Central memory CD8-positive, alpha-beta T cell (primary cell): ENCODE measurements at regions not wholly inside any gene's neighbourhood (a gene's known extent, or its start where the extent isn't known, plus 50 kb on each side); places are given as distances from the start of the nearest gene placed in this dataset.
"Not testable (repeated sequence)": the region's sequence is repeated elsewhere in the genome, so short reads cannot be mapped to it uniquely, and the experiment has no call there.

Source experiments
- ATAC-seq: fragments of 150-1000 bp; cut with Tn5 transposase; replicated peaks from 2 replicates; pipeline ENCODE4 v1.10.0; 2022; ENCODE audit warnings: mild to moderate bottlenecking, moderate FRiP score, moderate number of reproducible peaks; ENCODE audit not compliant: poor library complexity, severe bottlenecking; ENCODE audit errors: extremely low read depth
- DNase-seq, 2 donors: peaks; one replicate each; pipeline ENCODE4 v3.0.0; 2021; ENCODE audit warnings: low spot score in 2 of 2
- H3K27ac Mint-ChIP-seq: one replicate; pipeline ENCODE4 v1.8.0; 2022; ENCODE audit warnings: low read depth, mild to moderate bottlenecking, moderate library complexity, mixed read lengths
- H3K27me3 Mint-ChIP-seq: one replicate; pipeline ENCODE4 v1.8.0; 2022; ENCODE audit warnings: mixed read lengths
- H3K36me3 Mint-ChIP-seq: one replicate; pipeline ENCODE4 v1.8.0; 2022; ENCODE audit warnings: mild to moderate bottlenecking, moderate library complexity, mixed read lengths; ENCODE audit not compliant: insufficient read depth
- H3K4me1 Mint-ChIP-seq: one replicate; pipeline ENCODE4 v1.8.0; 2022; ENCODE audit warnings: mixed read lengths
- H3K4me3 Mint-ChIP-seq: one replicate; pipeline ENCODE4 v1.8.0; 2022; ENCODE audit warnings: mild to moderate bottlenecking, moderate library complexity, mixed read lengths
- H3K9me3 Mint-ChIP-seq: one replicate; pipeline ENCODE4 v1.8.0; 2022; ENCODE audit warnings: mixed read lengths

- Mint-ChIP-seq H3K9me3 (no peaks in the 10 kb centered on the region), H3K4me1 (no peaks in the 10 kb centered on the region), H3K4me3 (no peak overlapping the region), H3K27ac (no peak overlapping the region), H3K27me3 (peaks cover 57% of the 10 kb centered on the region), H3K36me3 (no peaks in the 10 kb centered on the region)
- DNase-seq: no peak
- ATAC-seq: no peak
These were observed 99.0 kb upstream of the COPS8 start for GRCh38 chr2:236986524-236987330.

GRCh38 chr2:236988216-236988615 is 97.5 kb upstream of the COPS8 start:
- Mint-ChIP-seq H3K27me3 (peaks cover 55% of the 10 kb centered on the region), H3K4me3 (no peak overlapping the region), H3K36me3 (no peaks in the 10 kb centered on the region), H3K4me1 (no peaks in the 10 kb centered on the region), H3K9me3 (no peaks in the 10 kb centered on the region), H3K27ac (no peak overlapping the region)
- DNase-seq (no peak), ATAC-seq (no peak)

GRCh38 chr2:236988690-236989624 is 96.7 kb upstream of the COPS8 start:
- H3K27ac Mint-ChIP-seq: no peak overlapping the region
- no peak for ATAC-seq

GRCh38 chr2:236990552-236990951 is 95.1 kb upstream of the COPS8 start:
- Mint-ChIP-seq H3K4me1 (no peaks in the 10 kb centered on the region), H3K27me3 (peaks cover 71% of the 10 kb centered on the region), H3K36me3 (no peaks in the 10 kb centered on the region), H3K4me3 (no peak overlapping the region), H3K9me3 (no peaks in the 10 kb centered on the region), H3K27ac (no peak overlapping the region)
- DNase-seq (no peak), ATAC-seq (no peak)

More at GRCh38 chr2:236988690-236989624, 96.7 kb upstream of the COPS8 start:
- no peaks in the 10 kb centered on the region for H3K36me3 Mint-ChIP-seq
- H3K4me1 Mint-ChIP-seq: no peaks in the 10 kb centered on the region
- H3K9me3 Mint-ChIP-seq: no peaks in the 10 kb centered on the region
- DNase-seq: no peak
- peaks cover 58% of the 10 kb centered on the region for H3K27me3 Mint-ChIP-seq
- H3K4me3 Mint-ChIP-seq: no peak overlapping the region

- Mint-ChIP-seq H3K4me1 (no peaks in the 10 kb centered on the region), H3K4me3 (no peak overlapping the region), H3K36me3 (no peaks in the 10 kb centered on the region), H3K27me3 (peaks cover 70% of the 10 kb centered on the region), H3K9me3 (no peaks in the 10 kb centered on the region), H3K27ac (no peak overlapping the region)
- DNase-seq (no peak), ATAC-seq (no peak)
These were observed 93.8 kb upstream of the COPS8 start for GRCh38 chr2:236991874-236992273.

DNA sequence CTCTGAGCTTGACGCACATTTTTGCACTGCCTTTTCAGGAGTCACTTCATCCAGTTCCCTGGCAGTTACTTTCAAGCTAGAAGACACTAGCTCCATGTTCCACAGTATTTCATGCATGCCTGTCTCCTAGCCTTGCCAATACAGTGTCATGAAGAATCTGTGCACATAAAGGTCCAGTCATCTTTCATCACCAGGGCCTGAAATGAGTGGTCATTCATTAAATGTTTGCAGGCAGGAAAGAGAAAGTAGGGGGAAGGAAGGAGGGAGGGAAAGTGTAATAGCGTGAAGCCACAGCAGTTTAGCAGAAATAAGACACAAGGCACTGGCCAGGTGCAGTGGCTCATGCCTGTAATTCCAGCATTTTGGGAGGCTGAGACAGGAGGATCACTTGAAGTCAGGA is 92.4 kb upstream of the COPS8 start:
- Mint-ChIP-seq H3K36me3 (no peaks in the 10 kb centered on the region), H3K27me3 (peaks cover 67% of the 10 kb centered on the region), H3K27ac (no peak overlapping the region), H3K4me1 (no peaks in the 10 kb centered on the region), H3K4me3 (no peak overlapping the region), H3K9me3 (no peaks in the 10 kb centered on the region)
- DNase-seq (no peak), ATAC-seq (no peak)

DNA sequence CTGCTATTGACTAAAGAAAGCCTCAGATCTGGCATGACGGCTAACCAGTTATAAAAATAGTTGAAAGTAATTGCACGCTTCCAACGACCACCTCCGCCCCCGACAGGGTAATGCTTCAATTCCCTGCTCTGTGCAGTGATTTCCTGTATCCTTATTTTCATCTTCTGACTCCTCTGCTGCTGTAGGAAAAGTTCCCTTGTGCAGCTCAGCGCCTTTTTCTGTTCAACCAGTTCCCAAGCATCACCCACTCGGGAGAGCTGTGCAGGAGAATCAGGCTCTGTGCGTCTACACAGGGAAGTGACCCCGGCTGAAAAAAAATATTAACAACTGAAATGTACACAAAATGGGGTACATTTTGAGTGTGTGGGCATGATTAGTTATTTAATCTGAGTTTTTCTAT is 91.3 kb upstream of the COPS8 start:
- Mint-ChIP-seq H3K27ac (no peak overlapping the region), H3K36me3 (no peaks in the 10 kb centered on the region), H3K27me3 (peaks cover 67% of the 10 kb centered on the region), H3K9me3 (no peaks in the 10 kb centered on the region), H3K4me3 (no peak overlapping the region), H3K4me1 (no peaks in the 10 kb centered on the region)
- ATAC-seq (no peak), DNase-seq (no peak)

DNA sequence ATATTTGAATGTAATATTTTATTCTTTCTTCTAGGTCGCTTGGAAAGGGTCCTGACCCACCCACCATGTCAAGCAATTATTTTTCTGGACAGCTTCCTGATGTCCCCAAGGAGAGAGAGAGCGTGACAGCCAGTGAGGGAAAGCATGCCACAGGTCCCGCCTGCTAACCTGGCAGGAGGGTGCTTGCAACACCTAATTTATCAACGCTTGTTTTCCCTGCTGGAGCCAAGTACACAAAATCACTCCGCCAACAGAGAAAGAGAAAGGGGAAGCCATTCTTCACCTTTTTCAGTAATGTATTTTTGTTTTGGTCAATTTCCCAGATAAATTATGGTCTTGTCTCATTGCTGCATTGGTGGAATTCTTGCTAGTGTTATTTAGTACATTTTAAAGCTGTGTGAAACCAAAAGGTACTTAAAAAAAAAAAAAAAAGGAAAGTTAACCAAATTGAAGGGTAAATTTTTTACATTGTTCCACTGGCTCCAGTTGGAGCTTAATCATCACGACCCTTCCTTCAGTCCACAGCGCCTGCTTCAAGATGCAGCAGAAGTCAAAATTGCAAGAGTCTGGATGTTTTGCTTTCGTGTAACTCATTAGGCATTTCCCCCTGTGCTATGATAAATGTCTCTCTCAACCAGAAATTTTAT is 88.5 kb upstream of the COPS8 start:
- no peaks in the 10 kb centered on the region for H3K9me3 Mint-ChIP-seq
- no peak overlapping the region for H3K27ac Mint-ChIP-seq
- ATAC-seq: no peak
- H3K27me3 Mint-ChIP-seq: peaks cover 82% of the 10 kb centered on the region
- no peaks in the 10 kb centered on the region for H3K4me1 Mint-ChIP-seq
- no peaks in the 10 kb centered on the region for H3K36me3 Mint-ChIP-seq
- no peak for DNase-seq
- H3K4me3 Mint-ChIP-seq: no peak overlapping the region

- H3K4me3 Mint-ChIP-seq: no peak overlapping the region
- H3K9me3 Mint-ChIP-seq: no peaks in the 10 kb centered on the region
- no peak overlapping the region for H3K27ac Mint-ChIP-seq
- H3K36me3 Mint-ChIP-seq: no peaks in the 10 kb centered on the region
- no peak for DNase-seq
- no peaks in the 10 kb centered on the region for H3K4me1 Mint-ChIP-seq
- no peak for ATAC-seq
- H3K27me3 Mint-ChIP-seq: peaks cover 88% of the 10 kb centered on the region
These were observed 87.5 kb upstream of the COPS8 start for GRCh38 chr2:236998236-236998635.

DNA sequence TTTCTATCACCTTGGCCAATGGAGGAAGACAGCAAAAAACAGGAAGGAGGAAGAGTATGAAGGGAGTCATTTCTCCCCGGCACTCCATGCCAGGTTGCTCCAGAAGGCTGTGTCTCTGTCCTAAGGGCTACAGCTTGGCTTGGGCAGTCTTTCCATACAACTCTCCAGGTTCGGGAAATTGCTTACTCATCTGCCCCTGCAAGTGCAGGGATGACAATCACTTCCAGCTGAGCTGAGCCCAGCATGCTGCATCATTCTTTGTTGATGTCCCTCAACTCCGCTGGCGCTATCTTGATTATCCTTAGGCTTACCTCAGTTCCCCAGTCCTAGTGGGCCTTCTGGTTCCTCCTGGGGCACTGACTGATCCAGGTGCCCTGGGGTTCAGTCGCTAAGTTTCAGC is 86.9 kb upstream of the COPS8 start:
- Mint-ChIP-seq H3K36me3 (no peaks in the 10 kb centered on the region), H3K4me3 (no peak overlapping the region), H3K27me3 (peaks cover 89% of the 10 kb centered on the region), H3K27ac (no peak overlapping the region), H3K4me1 (no peaks in the 10 kb centered on the region), H3K9me3 (no peaks in the 10 kb centered on the region)
- DNase-seq (no peak), ATAC-seq (no peak)

GRCh38 chr2:237000481-237000880 is 85.2 kb upstream of the COPS8 start:
- Mint-ChIP-seq H3K27ac (no peak overlapping the region), H3K9me3 (no peaks in the 10 kb centered on the region), H3K4me3 (no peak overlapping the region), H3K27me3 (peaks cover 93% of the 10 kb centered on the region), H3K4me1 (no peaks in the 10 kb centered on the region), H3K36me3 (no peaks in the 10 kb centered on the region)
- ATAC-seq (no peak), DNase-seq (no peak)

GRCh38 chr2:237005341-237005740 is 80.3 kb upstream of the COPS8 start:
- H3K9me3 Mint-ChIP-seq, H3K4me3 Mint-ChIP-seq, ATAC-seq, H3K27ac Mint-ChIP-seq, H3K36me3 Mint-ChIP-seq, H3K4me1 Mint-ChIP-seq, DNase-seq: not testable (repeated sequence)
- H3K27me3 Mint-ChIP-seq: peaks cover 69% of the 10 kb centered on the region
